IMR-90 (cell line): ENCODE measurements at regions not wholly inside any gene's neighbourhood (a gene's known extent, or its start where the extent isn't known, plus 50 kb on each side); places are given as distances from the start of the nearest gene placed in this dataset.

Source experiments
- ATAC-seq: fragments of 200-7000 bp; cut with Tn5 transposase; 2 replicates; pipeline ENCODE4 v1.9.1; 2020; ENCODE audit warnings: low read depth, mild to moderate bottlenecking, moderate library complexity
- BruUV-seq: library from RNA; stranded (reverse); fragments of 400-500 nt; replicated peaks from 2 replicates; lab custom pipeline; 2021; lab: Mats Ljungman, UMichigan
- CTCF ChIA-PET: fragments of 300-600 bp; formaldehyde crosslinking; extraction: SDS; loops from one replicate; lab custom pipeline; 2021; ENCODE audit warnings: antibody characterized with exemption; lab: Yijun Ruan, JAX
- POLR2A ChIA-PET: fragments of 300-600 bp; sonication (Branson Sonifier 250); formaldehyde crosslinking; loops from one replicate; lab custom pipeline; 2022; ENCODE audit warnings: antibody characterized with exemption; ENCODE audit not compliant: unreplicated experiment; lab: Charles Lee
- DNase-seq: peaks from one replicate; pipeline ENCODE4 v3.0.0; 2013
- H2AFZ ChIP-seq: replicated peaks from 2 replicates; pipeline ENCODE3; 2013; ENCODE audit warnings: low read length, mild to moderate bottlenecking; ENCODE audit not compliant: poor library complexity
- H2AK5ac ChIP-seq: 2 replicates; pipeline ENCODE4 v1.6.1; 2013; ENCODE audit warnings: low read depth, low read length, inconsistent platforms
- H2AK9ac ChIP-seq: replicated peaks from 2 replicates; pipeline ENCODE3; 2013; ENCODE audit warnings: mild to moderate bottlenecking, low read depth, low read length, moderate library complexity; ENCODE audit not compliant: poor library complexity
- H2BK120ac ChIP-seq: 2 replicates; pipeline ENCODE4 v1.6.1; 2013; ENCODE audit warnings: low read depth, low read length, inconsistent platforms
- H2BK15ac ChIP-seq: 3 replicates; pipeline ENCODE4 v1.6.1; 2013; ENCODE audit warnings: low read depth, low read length, inconsistent platforms
- H2BK20ac ChIP-seq: 2 replicates; pipeline ENCODE4 v1.6.1; 2013; ENCODE audit warnings: low read depth, mild to moderate bottlenecking, inconsistent platforms, low read length, moderate library complexity
- H2BK5ac ChIP-seq: 2 replicates; pipeline ENCODE4 v1.6.1; 2013; ENCODE audit warnings: mild to moderate bottlenecking, low read depth, low read length, inconsistent platforms; ENCODE audit not compliant: poor library complexity, severe bottlenecking
- H3K14ac ChIP-seq: replicated peaks from 2 replicates; pipeline ENCODE4 v1.6.1; 2013; ENCODE audit warnings: low read depth, low read length, inconsistent platforms
- H3K18ac ChIP-seq: 2 replicates; pipeline ENCODE4 v1.6.1; 2013; ENCODE audit warnings: low read depth, low read length, control low read depth
- H3K23ac ChIP-seq: 2 replicates; pipeline ENCODE4 v1.6.1; 2013; ENCODE audit warnings: low read depth, low read length, inconsistent platforms
- H3K27ac ChIP-seq: 2 replicates; pipeline ENCODE4 v1.5.1; 2013; ENCODE audit warnings: mild to moderate bottlenecking, control low read depth, low read length; ENCODE audit not compliant: insufficient read depth
- H3K27me3 ChIP-seq: 2 replicates; pipeline ENCODE4 v1.6.1; 2013; ENCODE audit warnings: low read length; ENCODE audit not compliant: control insufficient read depth, insufficient read depth
- H3K36me3 ChIP-seq: 2 replicates; pipeline ENCODE4 v1.6.1; 2013; ENCODE audit warnings: low read length, mixed read lengths; ENCODE audit not compliant: control insufficient read depth, insufficient read depth
- H3K4ac ChIP-seq: 2 replicates; pipeline ENCODE4 v1.6.1; 2013; ENCODE audit warnings: low read depth, low read length, inconsistent platforms
- H3K4me1 ChIP-seq: 2 replicates; pipeline ENCODE4 v1.6.1; 2013; ENCODE audit warnings: low read length, mixed read lengths; ENCODE audit not compliant: control insufficient read depth, insufficient read depth
- H3K4me2 ChIP-seq: 2 replicates; pipeline ENCODE4 v1.6.1; 2013; ENCODE audit warnings: low read depth, mild to moderate bottlenecking, control low read depth, low read length, moderate library complexity
- H3K4me3 ChIP-seq: 2 replicates; pipeline ENCODE4 v1.5.1; 2013; ENCODE audit warnings: low read depth, mild to moderate bottlenecking, control low read depth, low read length, moderate library complexity; ENCODE audit not compliant: insufficient read depth
- H3K56ac ChIP-seq: 2 replicates; pipeline ENCODE4 v1.6.1; 2013; ENCODE audit warnings: low read length, inconsistent platforms; ENCODE audit not compliant: insufficient read depth; ENCODE audit errors: extremely low read depth
- H3K79me1 ChIP-seq, 2 experiments: 2 replicates each; pipeline ENCODE4 v1.6.1; 2013; ENCODE audit warnings: low read length in 2 of 2, inconsistent platforms in 1 of 2, low read depth in 1 of 2
- H3K9ac ChIP-seq: 2 replicates; pipeline ENCODE4 v1.6.1; 2013; ENCODE audit warnings: low read depth, low read length, control low read depth
- H3K9me1 ChIP-seq: 2 replicates; pipeline ENCODE4 v1.6.1; 2013; ENCODE audit warnings: low read length, inconsistent platforms; ENCODE audit not compliant: insufficient read depth
- H3K9me3 ChIP-seq: 2 replicates; pipeline ENCODE4 v1.6.1; 2013; ENCODE audit warnings: low read length; ENCODE audit not compliant: control insufficient read depth, insufficient read depth
- H4K20me1 ChIP-seq: 2 replicates; pipeline ENCODE4 v1.6.1; 2013; ENCODE audit warnings: low read length, inconsistent platforms; ENCODE audit not compliant: insufficient read depth
- H4K5ac ChIP-seq: 2 replicates; pipeline ENCODE4 v1.6.1; 2013; ENCODE audit warnings: mild to moderate bottlenecking, low read depth, low read length, control low read depth
- H4K8ac ChIP-seq, 2 experiments: 2 replicates each; pipeline ENCODE4 v1.6.1; 2013; ENCODE audit warnings: low read depth in 2 of 2, low read length in 2 of 2, control low read depth in 1 of 2, inconsistent platforms in 1 of 2
- H4K91ac ChIP-seq: 2 replicates; pipeline ENCODE4 v1.6.1; 2013; ENCODE audit warnings: low read depth, low read length, inconsistent platforms; ENCODE audit not compliant: insufficient read depth
- MAFK ChIP-seq: IDR thresholded peaks from 2 replicates; pipeline ENCODE4 v1.6.1; 2012; ENCODE audit warnings: low read depth, low read length, improper control_type of control experiment
- RCOR1 ChIP-seq: IDR thresholded peaks from 2 replicates; pipeline ENCODE4 v1.6.1; 2012; ENCODE audit warnings: mild to moderate bottlenecking, low read length, improper control_type of control experiment; ENCODE audit not compliant: insufficient replicate concordance
- WGBS, 2 experiments: methylation state at CpG; one replicate each; pipeline versions ENCODE4 v1.1.5 to v1.1.7; 2013; ENCODE audit warnings: missing lambda C conversion rate in 2 of 2; ENCODE audit not compliant: insufficient read length in 1 of 2; ENCODE audit errors: extremely low coverage in 2 of 2; 5-methylcytosine and 5-hydroxymethylcytosine counted together
- dilution Hi-C: fragments of 300-500 bp; cut with HindIII; formaldehyde crosslinking; loops from one replicate; pipeline ENCODE4 v1.14.3; 2018; ENCODE audit warnings: low sequenced_read_pairs; ENCODE audit not compliant: unreplicated experiment
- in situ Hi-C: fragments of 300-500 bp; cut with MboI; formaldehyde crosslinking; loops from 3 replicates; pipeline ENCODE4 v1.14.3; 2019; ENCODE audit warnings: low sequenced_read_pairs, inconsistent platforms, mixed read lengths
- intact Hi-C: fragments of 100-400 bp; cut with micrococcal nuclease; formaldehyde crosslinking; loops from 2 replicates; pipeline ENCODE4 v1.10.0; 2022

GRCh38 chr1:219264561-219264960, 90.9 kb downstream of the LYPLAL1 start:
- no peaks in the 10 kb centered on the region for H3K36me3 ChIP-seq
- H2BK120ac ChIP-seq, result no peak overlapping the region
- H4K20me1 ChIP-seq, result no peaks in the 10 kb centered on the region
- H3K4ac ChIP-seq, result no peak overlapping the region
- H3K18ac ChIP-seq, result no peak overlapping the region
- no peak overlapping the region for H3K27ac ChIP-seq
- POLR2A ChIA-PET, result no interaction called here
- no TSS peak for BruUV-seq
- H4K5ac ChIP-seq, result no peak overlapping the region
- H3K9me1 ChIP-seq, result no peaks in the 10 kb centered on the region
- no CpG with 5 or more reads among the region's 5 CpGs for WGBS, 2 experiments
- no peaks in the 10 kb centered on the region for H3K27me3 ChIP-seq
- no peaks in the 10 kb centered on the region for H3K79me1 ChIP-seq
- H2AFZ ChIP-seq, result no peak overlapping the region
- intact Hi-C loops (no loop called here), in situ Hi-C loops (no loop called here), dilution Hi-C loops (no loop called here)
- no peak overlapping the region for H3K56ac ChIP-seq
- H3K14ac ChIP-seq, result no peak overlapping the region
- no peak overlapping the region for H3K9ac ChIP-seq
- H4K91ac ChIP-seq, result no peak overlapping the region
- peak; percentile 48; the same call in 1 of the 2 replicates for ATAC-seq
- no peak overlapping the region for H3K23ac ChIP-seq
- H2AK5ac ChIP-seq, result no peak overlapping the region
- no peak overlapping the region for H2BK15ac ChIP-seq
- no peak overlapping the region for H3K4me3 ChIP-seq
- DNase-seq, result no peak
- no peak overlapping the region for H3K4me2 ChIP-seq
- no peak overlapping the region for H2BK20ac ChIP-seq
- CTCF ChIA-PET, result no interaction called here
- TF ChIP-seq MAFK, result no peak
- TF ChIP-seq RCOR1, result no peak
- peaks cover 3% of the 10 kb centered on the region; the same call in 1 of the 2 replicates for H3K9me3 ChIP-seq
- H4K8ac ChIP-seq, result no peak overlapping the region
- H2BK5ac ChIP-seq, result no peak overlapping the region
- H3K4me1 ChIP-seq, result no peaks in the 10 kb centered on the region
- H2AK9ac ChIP-seq, result no peak overlapping the region
